Brain microvascular endothelial cell (primary cell): ENCODE measurements at regions not wholly inside any gene's neighbourhood (a gene's known extent, or its start where the extent isn't known, plus 50 kb on each side); places are given as distances from the start of the nearest gene placed in this dataset.

Experiments
- DNase-seq: peaks from one replicate; pipeline ENCODE4 v3.0.0-alpha.2; 2020
- H3K27ac ChIP-seq: fragments of 250-450 bp; sonication (Bioruptor Pico); 2 replicates; pipeline ENCODE4 v1.5.1; 2020; ENCODE audit warnings: mild to moderate bottlenecking, moderate library complexity
- H3K27me3 ChIP-seq: fragments of 250-450 bp; sonication (Bioruptor Pico); replicated peaks from 2 replicates; pipeline ENCODE4 v1.5.1; 2020; ENCODE audit warnings: mild to moderate bottlenecking
- H3K36me3 ChIP-seq: fragments of 250-450 bp; sonication (Bioruptor Pico); replicated peaks from 2 replicates; pipeline ENCODE4 v1.5.1; 2020; ENCODE audit warnings: mild to moderate bottlenecking
- H3K4me3 ChIP-seq: 2 replicates; pipeline ENCODE4 v1.5.1; 2011; ENCODE audit warnings: low read depth, mild to moderate bottlenecking, control low read depth, low read length, moderate library complexity
- CTCF ChIP-seq: IDR thresholded peaks from 2 replicates; pipeline ENCODE4 v1.5.1; 2011; ENCODE audit warnings: low read depth, mild to moderate bottlenecking, moderate library complexity, low read length, control low read depth, inconsistent platforms; ENCODE audit errors: missing control alignments
- in situ Hi-C: cut with HindIII; loops from 2 replicates; pipeline ENCODE4 v1.10.0; 2017; ENCODE audit warnings: low sequenced_read_pairs, low pct_ligation_motif_present

GRCh38 chr3:124615896-124616543 is 114.2 kb upstream of the UMPS start:
- in situ Hi-C loops: no loop called here
- H3K36me3 ChIP-seq: no peaks in the 10 kb centered on the region
- TF ChIP-seq CTCF: no peak
- no peak overlapping the region for H3K4me3 ChIP-seq
- no peaks in the 10 kb centered on the region for H3K27me3 ChIP-seq
- no peak for DNase-seq
- no peak overlapping the region for H3K27ac ChIP-seq

GRCh38 chr3:124617177-124617576 is 113.1 kb upstream of the UMPS start:
- no peak for TF ChIP-seq CTCF
- Histone ChIP-seq H3K27me3 (no peaks in the 10 kb centered on the region), H3K36me3 (no peaks in the 10 kb centered on the region), H3K27ac (no peak overlapping the region), H3K4me3 (no peak overlapping the region)
- no peak for DNase-seq
- in situ Hi-C loops: no loop called here

- Histone ChIP-seq H3K27me3 (no peaks in the 10 kb centered on the region), H3K4me3 (no peak overlapping the region), H3K27ac (no peak overlapping the region), H3K36me3 (no peaks in the 10 kb centered on the region)
- DNase-seq: no peak
- TF ChIP-seq CTCF: no peak
- in situ Hi-C loops: no loop called here
Measured at GRCh38 chr3:124619887-124620599, 110.2 kb upstream of the UMPS start.

- Histone ChIP-seq H3K27me3 (no peaks in the 10 kb centered on the region), H3K27ac (no peak overlapping the region), H3K4me3 (no peak overlapping the region), H3K36me3 (no peaks in the 10 kb centered on the region)
- peak; percentile 54 for DNase-seq
- peak; percentile 25 for TF ChIP-seq CTCF
- in situ Hi-C loops: no loop called here
Measured at GRCh38 chr3:124620600-124621063, 109.6 kb upstream of the UMPS start.

GRCh38 chr3:124621498-124621897 is 108.8 kb upstream of the UMPS start:
- no peak for TF ChIP-seq CTCF
- Histone ChIP-seq H3K27me3 (no peaks in the 10 kb centered on the region), H3K27ac (no peak overlapping the region), H3K4me3 (no peak overlapping the region), H3K36me3 (no peaks in the 10 kb centered on the region)
- no peak for DNase-seq
- in situ Hi-C loops: no loop called here
